ENCODE measurements at regions not wholly inside any gene's neighbourhood (a gene's known extent, or its start where the extent isn't known, plus 50 kb on each side); places are given as distances from the start of the nearest gene placed in this dataset.
"Not testable (repeated sequence)": the region's sequence is repeated elsewhere in the genome, so short reads cannot be mapped to it uniquely, and the experiment has no call there.

- Mint-ChIP-seq H3K4me1 (ENCODE audit: low read depth) (no peaks in the 10 kb centered on the region), H3K36me3 (ENCODE audit: low read depth) (no peaks in the 10 kb centered on the region), H3K9me3 (no peaks in the 10 kb centered on the region), H3K27ac (no peak overlapping the region), H3K4me3 (no peak overlapping the region), H3K27me3 (peaks cover 8% of the 10 kb centered on the region)
- no peak for ATAC-seq
- TF ChIP-seq CTCF (IDR thresholded peaks at IDR 0.05): no peak
- ChIA-PET POLR2A (no interaction called here), CTCF (no interaction called here)
- no peak for DNase-seq
- intact Hi-C loops (cut with micrococcal nuclease): no loop called here
Measured at GRCh38 chr10:25828475-25828874, 105.6 kb upstream of the MYO3A start.

- Mint-ChIP-seq H3K27ac (no peak overlapping the region), H3K9me3 (no peaks in the 10 kb centered on the region), H3K27me3 (peaks cover 8% of the 10 kb centered on the region), H3K4me1 (ENCODE audit: low read depth) (no peaks in the 10 kb centered on the region), H3K4me3 (no peak overlapping the region), H3K36me3 (ENCODE audit: low read depth) (no peaks in the 10 kb centered on the region)
- no peak for TF ChIP-seq CTCF (IDR thresholded peaks at IDR 0.05)
- CTCF ChIA-PET: no interaction called here
- no peak for DNase-seq
- intact Hi-C loops (cut with micrococcal nuclease): no loop called here
- ATAC-seq: no peak
- POLR2A ChIA-PET: no interaction called here
Measured at GRCh38 chr10:25831080-25831479, 102.9 kb upstream of the MYO3A start.

GRCh38 chr10:25839683-25840082 lies 94.3 kb upstream of the MYO3A start:
- Mint-ChIP-seq H3K27ac (no peak overlapping the region), H3K4me1 (ENCODE audit: low read depth) (no peaks in the 10 kb centered on the region), H3K9me3 (no peaks in the 10 kb centered on the region), H3K4me3 (no peak overlapping the region), H3K36me3 (ENCODE audit: low read depth) (no peaks in the 10 kb centered on the region), H3K27me3 (peaks cover 4% of the 10 kb centered on the region)
- CTCF ChIA-PET: no interaction called here
- ATAC-seq: no peak
- POLR2A ChIA-PET: no interaction called here
- DNase-seq: no peak
- intact Hi-C loops (cut with micrococcal nuclease): no loop called here
- no peak for TF ChIP-seq CTCF (IDR thresholded peaks at IDR 0.05)

- POLR2A ChIA-PET; CTCF ChIA-PET; H3K9me3 Mint-ChIP-seq; H3K4me1 Mint-ChIP-seq (ENCODE audit: low read depth); H3K36me3 Mint-ChIP-seq (ENCODE audit: low read depth); intact Hi-C loops (cut with micrococcal nuclease); ATAC-seq; DNase-seq; H3K27ac Mint-ChIP-seq; H3K4me3 Mint-ChIP-seq; H3K27me3 Mint-ChIP-seq: not testable (repeated sequence)
Measured at GRCh38 chr10:25840875-25841274, 93.2 kb upstream of the MYO3A start.

- intact Hi-C loops (cut with micrococcal nuclease): no loop called here
- no peaks in the 10 kb centered on the region for H3K36me3 Mint-ChIP-seq (ENCODE audit: low read depth)
- H3K4me1 Mint-ChIP-seq (ENCODE audit: low read depth): no peaks in the 10 kb centered on the region
- DNase-seq: no peak
- ATAC-seq: no peak
- peaks cover 4% of the 10 kb centered on the region for H3K27me3 Mint-ChIP-seq
- ChIA-PET POLR2A (no interaction called here), CTCF (no interaction called here)
- H3K27ac Mint-ChIP-seq: no peak overlapping the region
- no peak overlapping the region for H3K4me3 Mint-ChIP-seq
- no peak for TF ChIP-seq CTCF (IDR thresholded peaks at IDR 0.05)
- no peaks in the 10 kb centered on the region for H3K9me3 Mint-ChIP-seq
Measured at GRCh38 chr10:25842146-25842545, 91.9 kb upstream of the MYO3A start.

- no peak overlapping the region for H3K27ac Mint-ChIP-seq
- no peak overlapping the region for H3K4me3 Mint-ChIP-seq
- no peak for ATAC-seq
- intact Hi-C loops (cut with micrococcal nuclease): no loop called here
- H3K9me3 Mint-ChIP-seq: peaks cover 3% of the 10 kb centered on the region
- CTCF ChIA-PET: no interaction called here
- peaks cover 3% of the 10 kb centered on the region for H3K27me3 Mint-ChIP-seq
- H3K4me1 Mint-ChIP-seq (ENCODE audit: low read depth): no peaks in the 10 kb centered on the region
- POLR2A ChIA-PET: no interaction called here
- no peak for DNase-seq
- TF ChIP-seq CTCF (IDR thresholded peaks at IDR 0.05): no peak
- H3K36me3 Mint-ChIP-seq (ENCODE audit: low read depth): no peaks in the 10 kb centered on the region
Measured at GRCh38 chr10:25843551-25844170, 90.4 kb upstream of the MYO3A start.

GRCh38 chr10:25844716-25845115 lies 89.3 kb upstream of the MYO3A start:
- H3K36me3 Mint-ChIP-seq (ENCODE audit: low read depth); H3K4me3 Mint-ChIP-seq; H3K27me3 Mint-ChIP-seq; ATAC-seq; POLR2A ChIA-PET; intact Hi-C loops (cut with micrococcal nuclease); H3K27ac Mint-ChIP-seq; H3K4me1 Mint-ChIP-seq (ENCODE audit: low read depth); H3K9me3 Mint-ChIP-seq; DNase-seq; CTCF ChIA-PET: not testable (repeated sequence)
